ENCODE measurements at regions not wholly inside any gene's neighbourhood (a gene's known extent, or its start where the extent isn't known, plus 50 kb on each side); places are given as distances from the start of the nearest gene placed in this dataset.
A peak's percentile ranks its signal among the peaks of the same experiment; 100 is the strongest.

DNA sequence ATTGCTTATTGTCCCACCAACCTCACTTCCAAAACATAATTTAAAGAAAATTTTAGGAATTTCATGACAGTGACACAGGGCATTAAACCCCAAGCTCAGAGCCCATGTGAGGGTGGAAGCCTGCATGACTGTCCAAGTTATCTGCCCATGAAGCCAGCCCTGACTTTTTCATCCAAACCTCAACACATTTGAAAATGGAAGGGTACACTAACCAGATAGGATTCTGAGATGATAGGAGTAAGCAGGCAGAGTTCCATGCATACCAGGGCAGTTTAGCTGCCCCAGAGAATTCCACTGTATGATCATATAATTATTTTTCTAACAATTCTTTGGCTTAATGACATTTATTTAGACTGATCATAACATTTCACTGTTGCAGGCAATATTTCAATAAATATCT is 986.0 kb downstream of the TTLL7 start:
- no peak for DNase-seq

DNA sequence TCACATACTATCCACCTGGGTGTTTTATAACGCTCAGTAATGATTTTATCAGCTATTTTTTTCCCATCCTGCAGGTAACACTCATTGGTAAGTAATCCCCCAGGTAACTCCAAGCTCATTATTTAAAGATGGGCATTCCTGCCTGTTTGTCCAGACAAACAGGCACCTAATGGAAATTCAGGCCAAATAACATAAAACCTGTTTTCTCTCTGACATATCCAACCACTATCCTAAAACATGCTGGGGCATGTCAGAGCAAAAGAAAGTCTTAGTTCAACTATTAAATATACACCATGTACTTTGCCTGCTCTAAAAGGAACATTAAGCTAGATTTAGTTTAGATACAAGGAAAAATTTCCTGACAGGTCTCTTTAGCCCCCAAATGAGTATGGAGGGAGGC is 987.7 kb downstream of the TTLL7 start:
- DNase-seq = no peak

DNA sequence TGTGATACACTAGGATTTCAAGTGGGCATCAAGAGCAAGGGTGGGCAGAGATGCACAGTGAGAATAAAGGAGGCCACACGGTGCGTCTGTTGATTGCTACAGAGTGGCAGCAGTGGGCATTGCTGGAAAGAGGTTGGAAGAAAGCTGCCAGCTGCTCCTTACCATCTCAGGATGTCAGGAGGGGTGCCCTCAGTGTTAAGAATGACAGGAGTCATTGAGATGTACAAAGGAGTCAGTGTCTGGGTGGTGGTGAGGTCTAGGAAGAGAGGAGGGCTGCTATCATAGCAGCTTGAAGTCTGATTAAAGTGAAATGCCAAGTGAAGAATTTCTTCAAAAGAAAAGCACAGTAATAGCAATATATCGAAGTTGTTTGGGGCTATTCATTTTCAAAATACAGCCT is 992.7 kb downstream of the TTLL7 start:
- DNase-seq = no peak

DNA sequence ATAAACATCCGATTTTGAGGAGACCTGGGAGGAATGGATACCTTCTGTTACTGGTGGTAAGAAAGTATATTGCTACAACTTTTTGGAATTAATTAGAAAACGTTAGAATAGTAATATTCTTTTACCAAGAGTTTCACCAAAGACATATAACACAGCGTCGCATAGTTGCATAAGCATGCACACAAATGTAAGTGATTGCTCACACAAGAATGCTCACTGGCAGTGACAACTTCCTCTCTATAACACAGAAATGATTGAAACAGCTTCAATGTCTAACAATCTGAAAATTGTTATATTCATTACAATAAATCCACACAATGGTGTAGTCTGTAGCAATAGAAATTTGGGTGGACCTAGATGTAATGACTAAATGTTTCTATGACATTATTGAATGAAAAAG is 998.6 kb downstream of the TTLL7 start:
- DNase-seq = no peak

DNA sequence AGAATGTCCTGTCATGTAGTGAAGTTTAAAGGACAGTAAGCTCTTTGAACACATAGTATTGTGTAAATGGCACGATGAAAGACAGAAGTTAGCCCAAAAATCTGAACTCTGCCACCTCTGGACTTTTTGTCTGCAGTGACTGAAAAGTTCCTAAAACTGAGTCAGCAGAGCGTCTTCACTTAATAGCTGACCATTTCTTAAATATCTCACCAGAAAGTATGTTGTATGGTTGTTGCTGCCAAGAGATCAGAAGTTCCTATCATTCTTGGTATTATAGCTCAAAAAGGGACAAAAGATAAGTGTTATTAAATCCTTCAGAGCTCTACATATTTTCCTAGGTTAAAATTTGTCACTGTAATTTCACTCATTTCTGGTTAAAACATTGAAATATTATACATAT is 1003.0 kb downstream of the TTLL7 start:
- no peak for DNase-seq

DNA sequence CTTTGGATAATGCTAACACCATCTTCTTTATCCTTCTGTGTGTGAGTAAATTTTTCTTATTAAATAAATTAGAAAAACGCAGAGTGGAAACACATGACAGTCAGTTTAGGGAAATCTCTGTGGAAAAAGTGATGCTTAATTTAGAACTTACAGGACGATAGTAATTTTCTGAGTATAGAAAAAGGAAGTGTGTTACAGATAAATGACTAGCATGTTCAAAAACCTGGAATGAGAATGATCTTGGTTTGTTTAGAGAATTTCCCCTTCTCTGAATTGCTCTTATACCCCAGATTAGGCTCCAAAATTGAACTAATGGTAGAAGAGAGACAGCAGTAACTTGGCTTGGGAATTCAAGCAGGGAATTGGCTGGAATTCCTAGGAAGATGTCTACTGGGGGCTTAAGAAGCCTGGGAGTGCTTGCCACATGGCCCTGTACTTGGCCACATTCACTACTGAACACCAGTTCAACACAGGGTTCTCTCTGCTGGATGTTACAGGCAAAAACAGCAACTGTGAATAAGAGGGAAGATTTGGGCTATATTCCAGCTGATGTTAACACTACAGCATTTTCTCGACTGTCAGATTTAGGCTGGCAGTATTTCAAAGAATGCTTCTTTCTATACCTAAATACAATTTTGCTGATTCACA is 1004.2 kb downstream of the TTLL7 start:
- DNase-seq = no peak

DNA sequence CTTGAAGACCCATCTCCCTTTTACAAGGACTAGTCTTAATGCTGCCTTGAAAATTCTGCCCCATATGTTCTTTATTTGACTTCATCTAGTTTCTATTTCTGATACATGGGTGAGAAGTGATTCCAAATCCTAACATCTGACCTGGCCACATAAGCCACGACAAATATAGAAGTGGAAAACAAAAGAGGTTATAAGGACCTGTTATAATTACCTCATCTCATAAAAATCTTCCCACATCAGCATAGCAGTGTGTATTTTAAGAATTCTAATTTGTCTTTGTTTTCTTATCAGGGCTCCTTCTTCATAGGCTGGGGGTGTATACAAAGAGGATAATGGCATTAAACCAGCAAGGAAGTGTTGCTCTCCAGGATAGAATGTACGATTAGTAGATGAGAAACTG is 1007.4 kb downstream of the TTLL7 start:
- DNase-seq = no peak

DNA sequence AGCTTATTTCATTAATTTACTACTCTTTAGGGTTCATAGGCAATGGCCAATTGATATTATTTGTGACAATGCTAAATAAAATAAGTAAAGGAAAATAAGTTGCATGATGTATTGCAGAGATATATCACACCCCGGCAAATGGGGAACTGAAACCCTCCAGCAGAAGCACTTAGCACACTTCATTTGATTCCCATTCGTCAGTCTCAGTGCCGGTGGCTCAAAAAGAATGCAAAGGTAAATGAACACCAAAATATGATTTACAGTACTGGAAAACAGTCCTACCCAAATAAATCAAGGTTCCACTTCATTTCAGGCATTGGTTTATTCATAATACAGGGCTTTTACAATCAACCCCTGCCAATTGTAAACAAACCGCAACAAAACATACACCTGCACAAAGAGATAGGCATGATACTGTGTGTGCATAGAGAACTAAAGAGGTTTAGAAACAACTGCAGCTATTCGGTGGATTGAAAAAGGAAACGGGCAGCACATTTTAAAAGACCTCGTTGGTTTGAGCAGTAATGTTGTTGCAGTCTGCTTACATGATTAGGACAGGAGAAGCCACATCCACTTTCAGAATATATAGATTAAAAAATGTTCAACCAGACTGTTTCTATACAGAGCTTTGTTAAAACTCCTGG is 1019.2 kb downstream of the TTLL7 start:
- DNase-seq = peak; percentile 9

DNA sequence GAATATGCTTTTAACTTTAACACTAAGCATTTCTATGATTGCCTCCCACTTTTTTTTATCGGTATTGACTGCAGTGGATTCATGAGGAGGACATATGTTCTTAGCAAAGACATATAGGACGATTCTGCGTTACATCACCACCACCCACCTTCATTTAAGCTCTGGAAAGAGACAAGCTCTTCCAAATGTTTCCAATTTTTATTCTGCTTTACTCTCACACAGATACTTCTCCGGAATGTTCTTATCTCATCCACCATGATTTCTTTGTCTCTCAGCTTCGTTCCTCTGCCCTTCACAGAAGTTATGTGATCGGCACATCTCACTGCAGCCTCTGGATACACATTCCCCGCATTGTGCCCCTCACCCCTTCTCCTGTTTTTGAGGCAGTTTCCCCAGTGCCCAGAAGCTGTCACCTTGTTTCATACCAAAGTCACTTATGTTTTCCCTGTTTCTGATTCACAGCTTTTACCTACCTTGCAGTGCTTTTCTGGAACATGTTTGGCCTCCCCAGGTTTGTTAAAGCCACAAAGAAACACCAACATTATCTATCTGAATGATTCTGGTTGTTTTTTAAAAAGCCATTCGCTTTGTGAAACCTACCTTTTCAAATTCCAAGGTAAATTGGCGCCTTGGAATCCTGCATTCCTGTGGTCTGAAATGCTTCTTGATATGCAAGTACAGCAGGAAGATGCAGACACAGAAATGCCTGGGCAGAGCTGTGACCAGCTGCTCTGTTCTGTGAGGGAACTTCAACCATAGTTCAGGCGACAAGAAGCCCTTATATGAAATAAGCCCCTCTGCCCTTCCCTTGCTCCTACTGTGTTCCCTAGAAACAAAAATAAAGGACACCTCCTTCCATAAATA is 1020.2 kb downstream of the TTLL7 start:
- DNase-seq = no peak

DNA sequence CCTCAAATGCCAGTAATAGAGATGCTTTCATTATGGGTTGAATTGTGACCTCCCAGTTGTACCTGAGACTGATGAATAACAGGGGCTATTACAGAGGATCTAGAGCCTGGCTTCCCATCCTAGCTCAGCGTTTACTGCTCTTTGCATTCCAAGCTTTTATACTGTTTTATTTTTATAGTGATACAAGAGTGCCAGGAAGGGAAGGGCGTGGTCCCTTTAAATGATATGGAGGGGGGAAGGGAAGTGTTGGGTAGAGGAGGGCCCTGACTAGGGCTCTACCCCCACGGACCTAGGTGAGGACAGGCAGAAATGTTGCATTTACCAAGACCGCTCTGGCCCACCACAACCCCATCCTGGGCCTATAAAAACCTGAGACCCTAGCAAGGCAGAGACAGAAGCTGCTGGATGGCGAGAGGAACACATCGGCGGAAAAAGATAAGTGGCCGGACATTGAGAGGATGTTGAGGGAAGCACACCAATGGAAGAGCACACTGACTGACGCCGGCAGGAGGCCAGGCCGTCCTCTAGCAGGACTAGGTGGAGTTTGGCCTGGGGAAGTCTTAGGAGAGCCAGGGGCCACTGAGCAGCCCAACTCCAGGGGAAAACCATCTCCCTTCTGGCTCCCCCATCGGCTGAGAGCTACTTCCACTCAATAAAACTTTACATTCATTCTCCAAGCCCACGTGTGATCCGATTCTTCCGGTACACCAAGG is 1025.9 kb downstream of the TTLL7 start:
- DNase-seq = no peak

DNA sequence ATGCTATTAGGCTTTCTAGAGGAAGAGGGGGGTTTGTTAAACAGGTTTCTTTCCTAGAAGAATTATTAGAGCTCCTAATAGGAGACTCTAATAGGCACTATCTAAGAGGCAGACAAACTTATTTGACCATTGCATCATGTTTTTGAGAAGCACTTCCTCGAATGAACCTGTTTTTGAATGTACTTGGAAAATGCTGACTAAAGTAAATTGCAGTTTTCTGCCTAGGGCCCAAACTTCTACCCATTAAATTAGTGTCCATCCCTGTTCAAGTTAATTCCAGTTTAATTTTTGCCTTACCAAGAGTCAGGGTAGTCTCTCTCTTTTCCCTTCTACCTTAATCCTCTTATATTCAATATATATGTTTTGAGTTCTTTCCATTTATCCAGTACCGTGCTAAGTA is 1029.6 kb downstream of the TTLL7 start:
- no peak for DNase-seq

DNA sequence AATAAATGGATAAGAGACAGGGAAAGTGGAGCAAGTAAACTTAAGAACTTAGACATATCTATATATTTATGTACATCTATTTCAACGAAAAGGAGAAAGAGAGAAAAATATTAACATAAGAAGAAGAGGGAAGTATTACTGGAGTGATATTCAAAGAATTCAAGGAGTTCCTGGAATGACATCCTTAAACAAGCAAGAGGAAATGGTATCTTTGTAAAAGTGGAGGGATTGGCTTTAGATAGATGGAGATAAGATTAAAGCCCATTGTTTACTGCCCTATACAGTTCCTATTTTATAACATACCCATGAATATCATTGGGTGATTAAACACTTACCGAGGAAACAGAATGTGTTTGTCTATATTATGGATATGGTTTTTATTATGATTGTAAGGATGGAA is 1036.3 kb downstream of the TTLL7 start:
- DNase-seq = no peak

DNA sequence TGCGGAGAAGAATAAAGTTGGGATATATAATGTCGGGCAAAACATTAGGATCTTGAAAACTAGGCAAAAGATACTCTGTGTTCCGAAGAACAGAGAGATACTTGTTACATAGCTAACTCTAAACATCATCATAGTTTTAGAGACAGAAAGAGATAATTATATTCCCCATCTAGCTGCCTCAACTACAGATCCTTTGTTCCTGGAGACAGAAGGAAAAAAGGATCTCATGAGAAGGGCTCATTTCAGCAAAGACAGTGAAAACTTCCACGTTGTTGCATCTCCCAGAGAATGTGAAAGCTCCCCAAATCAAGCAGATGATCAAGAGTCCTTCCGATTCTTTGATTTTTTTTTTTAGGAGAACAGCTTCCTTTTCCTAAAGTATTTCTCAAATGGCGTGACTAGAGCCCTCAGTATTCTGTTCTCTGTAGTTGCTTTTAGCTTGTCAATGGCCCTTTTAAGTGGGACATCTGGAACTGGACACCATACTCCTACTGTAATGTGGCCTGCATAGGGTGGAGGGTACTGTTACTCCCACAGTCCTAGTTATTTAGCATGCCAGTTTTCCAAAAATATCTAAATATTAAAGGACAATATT is 1048.2 kb downstream of the TTLL7 start:
- DNase-seq = no peak

DNA sequence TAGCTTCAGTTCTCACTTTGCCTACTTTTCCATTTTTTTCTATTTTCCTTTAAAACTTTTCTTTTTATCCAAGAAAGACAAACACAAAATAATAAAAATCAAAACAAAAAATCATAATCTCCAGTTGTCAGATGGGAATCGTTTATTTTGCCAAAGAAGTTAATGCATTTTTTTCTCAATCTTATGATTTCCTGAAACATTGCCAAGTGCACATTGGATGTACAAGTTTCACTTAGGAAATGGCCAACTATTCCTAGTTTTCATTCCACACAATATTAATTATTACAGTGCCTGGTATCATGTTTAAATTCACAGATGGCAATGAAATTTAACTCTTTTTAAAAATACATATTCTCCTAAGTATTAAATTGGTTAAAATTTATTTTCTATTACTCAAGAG is 1050.5 kb downstream of the TTLL7 start:
- DNase-seq = no peak

DNA sequence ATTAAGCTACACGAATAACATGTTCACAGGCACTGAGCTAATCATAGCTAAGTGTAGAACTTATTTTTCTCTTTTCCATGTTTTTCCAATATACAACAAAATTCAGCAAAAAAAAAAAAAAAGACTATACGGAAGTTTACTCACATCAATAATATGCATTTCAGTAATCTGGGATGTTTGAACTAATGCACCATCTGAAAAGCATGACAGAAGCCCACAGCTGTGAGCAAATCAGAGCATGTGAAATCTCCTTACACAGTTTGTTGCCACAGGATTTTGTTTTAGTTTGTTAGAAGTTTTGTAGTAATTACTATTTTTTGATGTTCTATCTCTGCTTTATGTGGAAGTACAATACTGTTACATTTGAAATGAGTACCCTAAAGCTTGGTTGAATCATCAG is 1051.7 kb downstream of the TTLL7 start:
- no peak for DNase-seq

DNA sequence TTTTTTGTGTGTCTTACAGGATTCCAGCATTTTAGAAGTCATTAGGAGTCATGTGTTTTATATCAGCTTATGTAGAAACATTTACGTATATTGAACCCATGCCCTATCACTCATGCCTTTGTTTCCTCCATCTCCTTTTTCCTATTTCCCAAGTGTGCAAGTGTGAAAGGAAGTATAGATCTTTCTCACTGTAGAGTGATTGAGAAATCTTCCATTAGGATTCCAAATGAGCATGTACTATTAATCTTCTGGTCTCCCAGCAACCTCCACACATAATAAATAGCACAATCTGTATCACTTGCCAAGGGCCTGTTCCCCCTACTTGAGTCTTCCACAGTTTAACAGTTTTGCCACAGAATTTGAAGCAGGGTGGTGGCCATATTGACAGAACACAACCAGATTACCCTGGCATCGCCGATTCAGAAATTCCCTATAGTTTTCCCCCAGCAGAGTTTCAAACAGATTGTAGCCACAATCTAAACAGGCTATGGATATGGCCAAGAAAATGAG is 1052.8 kb downstream of the TTLL7 start:
- DNase-seq = no peak

DNA sequence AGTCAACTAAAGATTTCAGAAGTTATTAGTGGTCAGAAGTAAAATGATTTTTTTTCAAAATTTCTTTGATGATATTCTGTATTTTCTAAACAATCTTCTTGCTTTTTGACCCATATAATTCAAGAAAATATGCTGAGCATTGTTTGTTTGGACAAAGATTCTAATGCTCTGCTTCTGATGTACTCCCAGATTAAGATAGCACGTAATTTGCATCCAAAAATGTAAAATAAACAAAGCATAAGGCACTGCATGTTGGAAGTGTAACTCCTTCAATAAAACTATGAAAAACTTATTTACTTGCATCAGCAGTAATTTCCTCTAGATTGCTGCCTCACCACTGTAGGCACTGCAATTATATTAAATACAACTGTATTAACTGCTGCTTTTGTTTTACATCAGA is 1054.1 kb downstream of the TTLL7 start:
- no peak for DNase-seq

DNA sequence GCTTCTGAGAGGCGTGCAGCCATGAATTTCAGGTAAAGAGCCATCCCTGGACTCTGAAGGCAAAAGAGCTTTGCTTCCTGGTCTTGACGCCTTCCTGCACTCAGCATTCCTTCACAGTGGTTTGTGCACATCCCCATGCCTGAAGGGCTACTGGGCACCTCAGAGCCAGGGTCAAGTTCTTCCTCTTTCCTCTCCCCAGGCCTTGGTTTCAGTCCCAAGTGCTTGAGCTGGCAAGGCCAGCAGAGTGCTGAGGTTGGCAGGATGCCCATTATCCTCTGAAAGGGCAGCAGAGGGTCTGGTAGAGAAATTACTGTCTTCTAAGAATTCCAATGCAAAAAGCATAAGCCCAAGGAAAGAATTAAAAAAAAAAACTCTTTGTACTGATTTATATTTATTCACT is 1064.9 kb downstream of the TTLL7 start:
- peak; percentile 4 for DNase-seq

DNA sequence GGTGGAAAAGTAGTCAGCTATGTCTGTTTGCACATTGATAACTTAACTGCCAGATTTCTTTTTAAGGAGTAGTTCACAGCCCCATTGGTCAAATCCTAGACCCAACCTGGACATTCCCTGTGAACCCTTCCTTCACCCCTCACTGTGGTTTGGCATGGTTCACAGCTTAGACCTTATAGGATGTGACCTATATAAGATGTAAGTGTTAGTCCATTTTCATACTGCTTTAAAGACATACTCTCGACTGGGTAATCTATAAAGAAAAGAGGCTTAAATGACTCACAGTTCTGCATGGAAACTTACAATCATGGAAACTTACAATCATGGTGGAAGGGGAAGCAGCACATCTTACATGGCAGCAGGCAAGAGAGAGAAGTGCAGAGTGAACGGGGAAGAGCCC is 1066.2 kb downstream of the TTLL7 start:
- DNase-seq = no peak

DNA sequence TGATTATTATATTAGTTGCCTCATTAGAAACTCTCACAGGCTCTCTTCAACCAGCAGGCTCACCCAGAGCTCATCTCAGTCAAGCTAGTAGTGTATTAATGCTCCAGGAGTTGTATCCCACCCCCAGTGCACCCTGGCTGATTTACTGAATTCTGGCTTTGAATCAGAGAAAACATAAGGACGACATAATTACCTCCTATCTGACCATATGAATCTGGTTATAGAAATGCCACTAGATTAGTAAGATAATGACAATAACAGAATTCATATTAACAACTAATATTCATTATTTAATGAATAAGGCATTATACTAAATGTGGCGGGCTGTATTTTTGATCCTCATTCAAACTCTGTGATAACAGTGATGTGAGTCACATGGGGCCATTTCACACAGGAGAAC is 1066.7 kb downstream of the TTLL7 start:
- no peak for DNase-seq

DNA sequence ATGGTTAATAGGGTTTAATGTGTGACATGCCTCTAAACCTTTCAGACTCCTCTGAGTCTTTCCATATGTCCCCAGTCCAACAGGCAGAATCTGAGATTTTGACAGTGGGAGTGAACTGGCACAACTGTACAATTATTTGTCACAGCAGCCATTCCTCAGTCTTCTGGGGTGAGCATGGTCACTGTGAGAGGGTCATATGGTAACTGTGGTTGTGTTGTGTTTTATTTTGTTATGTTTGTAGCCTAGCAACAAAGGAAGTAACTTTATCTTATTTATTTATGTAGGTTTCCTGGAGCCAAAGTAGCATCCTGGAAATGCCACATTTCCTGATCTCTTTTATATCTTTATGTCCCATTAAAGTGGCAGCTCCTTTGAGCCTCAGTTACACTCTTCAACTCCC is 1067.9 kb downstream of the TTLL7 start:
- no peak for DNase-seq

DNA sequence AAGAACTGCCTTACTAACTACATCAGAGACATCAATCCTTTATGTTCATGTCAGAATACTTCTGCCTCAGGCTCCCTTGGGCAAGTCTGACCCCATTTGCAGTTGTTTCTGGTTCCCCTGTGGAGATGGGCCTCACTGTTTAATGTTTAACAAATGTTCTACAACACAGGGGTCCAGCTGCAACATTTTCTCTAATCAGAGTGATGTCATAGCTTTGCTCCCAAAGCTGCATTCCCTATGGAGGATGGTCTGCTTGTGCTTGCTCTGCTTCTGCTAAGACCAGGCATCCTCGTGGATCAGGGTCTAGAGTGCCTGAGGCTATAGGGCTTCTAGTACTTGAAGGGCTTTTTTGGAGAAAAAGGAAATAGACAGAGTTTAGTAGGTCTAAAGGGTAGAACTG is 1071.2 kb downstream of the TTLL7 start:
- no peak for DNase-seq

DNA sequence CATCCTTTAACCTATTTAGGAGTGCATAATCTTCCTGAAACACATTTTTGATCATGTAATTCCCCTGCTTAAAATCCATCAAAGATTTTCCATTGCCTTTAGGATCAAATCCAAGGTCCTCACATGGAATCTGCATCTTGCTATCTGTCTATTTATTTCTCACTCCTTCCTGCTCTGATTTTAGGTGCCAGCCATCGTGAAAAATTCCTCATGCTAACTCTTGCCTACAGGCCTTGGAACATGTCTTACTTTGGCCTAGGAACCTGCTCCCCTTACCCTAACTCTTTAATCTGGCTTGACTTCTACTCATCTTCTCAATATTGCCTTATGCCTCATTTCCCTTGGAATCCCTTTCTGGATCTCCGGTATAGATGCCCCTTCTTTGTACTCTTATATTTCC is 1074.3 kb downstream of the TTLL7 start:
- DNase-seq = no peak

Measured in COR-L47 (cell line).